Brain microvascular endothelial cell (primary cell): ENCODE measurements at regions not wholly inside any gene's neighbourhood (a gene's known extent, or its start where the extent isn't known, plus 50 kb on each side); places are given as distances from the start of the nearest gene placed in this dataset.
"Not testable (repeated sequence)": the region's sequence is repeated elsewhere in the genome, so short reads cannot be mapped to it uniquely, and the experiment has no call there.

Source experiments
- DNase-seq: peaks from one replicate; pipeline ENCODE4 v3.0.0-alpha.2; 2020
- H3K27ac ChIP-seq: fragments of 250-450 bp; sonication (Bioruptor Pico); 2 replicates; pipeline ENCODE4 v1.5.1; 2020; ENCODE audit warnings: mild to moderate bottlenecking, moderate library complexity
- H3K27me3 ChIP-seq: fragments of 250-450 bp; sonication (Bioruptor Pico); replicated peaks from 2 replicates; pipeline ENCODE4 v1.5.1; 2020; ENCODE audit warnings: mild to moderate bottlenecking
- H3K36me3 ChIP-seq: fragments of 250-450 bp; sonication (Bioruptor Pico); replicated peaks from 2 replicates; pipeline ENCODE4 v1.5.1; 2020; ENCODE audit warnings: mild to moderate bottlenecking
- H3K4me3 ChIP-seq: 2 replicates; pipeline ENCODE4 v1.5.1; 2011; ENCODE audit warnings: low read depth, mild to moderate bottlenecking, control low read depth, low read length, moderate library complexity
- in situ Hi-C: cut with HindIII; loops from 2 replicates; pipeline ENCODE4 v1.10.0; 2017; ENCODE audit warnings: low sequenced_read_pairs, low pct_ligation_motif_present
- TF ChIP-seq, protein P1 (sequence below): IDR thresholded peaks from 2 replicates; pipeline ENCODE4 v1.5.1; 2011; ENCODE audit warnings: low read depth, mild to moderate bottlenecking, moderate library complexity, low read length, control low read depth, inconsistent platforms; ENCODE audit errors: missing control alignments

DNA sequence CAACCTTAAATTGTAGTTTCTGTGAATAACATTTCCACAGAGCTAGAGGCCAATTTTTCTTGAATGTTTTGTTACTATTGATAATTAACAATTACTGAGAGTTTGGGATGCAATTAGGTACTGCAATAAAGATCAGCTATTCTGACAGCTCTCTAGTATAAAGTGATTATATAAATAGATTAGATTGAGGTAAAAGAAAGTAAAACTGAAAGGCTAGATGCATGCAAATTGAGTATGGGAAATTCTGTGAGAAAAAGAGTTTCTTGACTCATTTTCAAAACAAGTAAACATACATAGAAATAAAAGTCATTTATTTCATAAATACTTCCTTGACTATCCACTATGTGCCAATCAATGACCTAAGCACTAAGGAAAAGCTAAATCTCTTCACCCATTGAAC is 1087.5 kb upstream of the ATXN8OS start:
- in situ Hi-C loops = no loop called here
- TF ChIP-seq, protein P1, sequence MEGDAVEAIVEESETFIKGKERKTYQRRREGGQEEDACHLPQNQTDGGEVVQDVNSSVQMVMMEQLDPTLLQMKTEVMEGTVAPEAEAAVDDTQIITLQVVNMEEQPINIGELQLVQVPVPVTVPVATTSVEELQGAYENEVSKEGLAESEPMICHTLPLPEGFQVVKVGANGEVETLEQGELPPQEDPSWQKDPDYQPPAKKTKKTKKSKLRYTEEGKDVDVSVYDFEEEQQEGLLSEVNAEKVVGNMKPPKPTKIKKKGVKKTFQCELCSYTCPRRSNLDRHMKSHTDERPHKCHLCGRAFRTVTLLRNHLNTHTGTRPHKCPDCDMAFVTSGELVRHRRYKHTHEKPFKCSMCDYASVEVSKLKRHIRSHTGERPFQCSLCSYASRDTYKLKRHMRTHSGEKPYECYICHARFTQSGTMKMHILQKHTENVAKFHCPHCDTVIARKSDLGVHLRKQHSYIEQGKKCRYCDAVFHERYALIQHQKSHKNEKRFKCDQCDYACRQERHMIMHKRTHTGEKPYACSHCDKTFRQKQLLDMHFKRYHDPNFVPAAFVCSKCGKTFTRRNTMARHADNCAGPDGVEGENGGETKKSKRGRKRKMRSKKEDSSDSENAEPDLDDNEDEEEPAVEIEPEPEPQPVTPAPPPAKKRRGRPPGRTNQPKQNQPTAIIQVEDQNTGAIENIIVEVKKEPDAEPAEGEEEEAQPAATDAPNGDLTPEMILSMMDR = no peak
- DNase-seq = no peak
- Histone ChIP-seq H3K27ac (no peak overlapping the region), H3K27me3 (no peaks in the 10 kb centered on the region), H3K36me3 (no peaks in the 10 kb centered on the region), H3K4me3 (no peak overlapping the region)

DNA sequence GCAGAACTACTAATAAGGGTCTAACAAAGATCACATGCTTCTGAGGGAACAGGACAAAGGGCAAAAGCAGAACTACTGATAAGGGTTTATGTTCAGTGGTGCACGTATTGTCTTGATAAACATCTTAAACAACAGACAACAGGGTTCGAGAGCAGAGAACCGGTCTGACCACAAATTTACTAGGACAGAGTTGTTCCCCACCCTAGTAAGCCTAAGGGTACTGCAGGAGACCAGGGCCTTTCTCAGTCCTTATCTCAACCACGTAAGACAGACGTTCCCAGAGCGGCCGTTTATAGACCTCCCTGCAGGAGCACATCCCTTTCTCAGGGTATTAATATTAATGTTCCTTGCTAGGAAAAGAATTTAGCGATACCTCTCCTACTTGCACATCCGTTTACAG is 1089.5 kb upstream of the ATXN8OS start:
- H3K27me3 ChIP-seq, in situ Hi-C loops, DNase-seq, H3K27ac ChIP-seq, H3K36me3 ChIP-seq, H3K4me3 ChIP-seq: not testable (repeated sequence)

DNA sequence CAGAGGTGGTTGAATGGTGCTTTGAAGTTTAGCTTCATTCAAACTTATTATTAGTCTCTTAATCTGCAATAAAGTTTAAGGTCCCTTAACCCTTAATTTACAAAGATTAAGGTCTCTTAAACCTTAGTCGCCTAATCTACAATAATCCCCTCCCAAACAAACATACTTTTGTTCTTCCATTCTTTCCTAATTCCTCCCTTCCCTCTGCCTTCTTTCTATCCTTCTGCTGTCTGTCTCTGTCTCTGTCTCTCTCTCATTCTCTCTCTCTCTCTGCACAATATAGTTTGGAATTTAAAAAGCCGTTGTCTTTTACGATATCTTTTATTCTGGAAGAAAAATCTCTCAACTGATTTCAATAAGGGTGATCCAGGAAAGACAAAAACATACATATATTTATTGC is 1096.8 kb upstream of the ATXN8OS start:
- H3K27me3 ChIP-seq = no peaks in the 10 kb centered on the region
- TF ChIP-seq, protein P1 = no peak
- no peak overlapping the region for H3K27ac ChIP-seq
- DNase-seq = no peak
- H3K36me3 ChIP-seq = no peaks in the 10 kb centered on the region
- in situ Hi-C loops = no loop called here
- no peak overlapping the region for H3K4me3 ChIP-seq

DNA sequence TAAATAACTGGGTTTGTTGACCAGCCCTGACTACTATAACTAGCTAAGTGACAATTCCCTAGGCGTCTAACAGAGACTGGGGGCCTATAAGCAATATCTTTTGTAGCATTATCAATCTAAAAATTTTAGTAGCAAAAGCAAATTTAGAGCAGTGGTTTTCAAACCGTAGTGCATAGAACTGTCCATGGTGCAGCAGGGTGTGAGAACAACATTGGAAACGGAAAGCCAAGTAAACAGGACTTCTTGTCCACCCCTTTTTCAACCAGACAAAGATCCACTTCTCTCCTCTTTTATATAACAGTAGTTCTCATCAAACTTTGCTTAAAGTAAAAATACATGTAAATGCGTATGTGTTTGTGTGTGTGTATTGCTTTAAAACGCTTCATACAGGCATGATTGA is 1099.1 kb upstream of the ATXN8OS start:
- H3K4me3 ChIP-seq = no peak overlapping the region
- H3K36me3 ChIP-seq = no peaks in the 10 kb centered on the region
- no peaks in the 10 kb centered on the region for H3K27me3 ChIP-seq
- no peak for DNase-seq
- H3K27ac ChIP-seq = no peak overlapping the region
- TF ChIP-seq, protein P1 = no peak
- in situ Hi-C loops = no loop called here

DNA sequence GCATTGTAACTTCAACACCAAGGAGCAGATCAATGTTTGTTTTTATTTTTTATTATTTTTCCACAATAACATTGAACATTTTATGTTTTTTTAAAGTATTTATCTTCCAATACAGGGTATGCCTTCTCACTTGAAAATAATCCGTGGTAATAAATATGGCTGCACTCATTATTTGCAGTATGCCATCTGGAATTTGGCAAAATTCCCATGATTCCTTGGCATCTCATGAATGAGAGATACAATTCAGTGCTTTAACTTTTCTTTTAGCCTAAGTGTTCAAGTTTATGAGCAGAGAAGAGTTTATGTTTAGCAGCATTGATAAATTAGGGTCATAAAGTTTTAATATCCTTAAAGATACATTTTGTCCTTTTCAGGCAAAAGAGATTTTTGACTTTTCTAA is 1109.6 kb upstream of the ATXN8OS start:
- DNase-seq = no peak

DNA sequence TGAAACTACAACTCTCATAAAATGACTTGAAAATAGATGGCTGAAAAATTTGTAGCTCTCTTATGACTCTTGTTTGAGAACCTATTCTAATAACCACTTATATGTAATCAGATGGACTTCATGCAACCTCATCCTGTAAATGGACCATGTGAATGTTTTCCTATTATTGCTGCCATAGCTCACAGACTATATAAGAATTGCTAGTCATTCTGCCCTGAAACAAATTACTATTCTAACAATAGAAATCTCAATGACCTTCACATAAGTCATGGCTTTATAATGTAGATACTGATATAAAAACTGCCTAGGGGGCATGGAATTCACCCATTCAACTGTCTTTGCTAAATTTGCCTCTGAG is 1111.0 kb upstream of the ATXN8OS start:
- Histone ChIP-seq H3K36me3 (no peaks in the 10 kb centered on the region), H3K27ac (no peak overlapping the region), H3K4me3 (no peak overlapping the region), H3K27me3 (no peaks in the 10 kb centered on the region)
- TF ChIP-seq, protein P1 = no peak
- in situ Hi-C loops = no loop called here
- DNase-seq = no peak

More for the DNA sequence above, 1109.6 kb upstream of the ATXN8OS start:
- no peaks in the 10 kb centered on the region for H3K27me3 ChIP-seq
- no peak overlapping the region for H3K27ac ChIP-seq
- H3K36me3 ChIP-seq = no peaks in the 10 kb centered on the region
- in situ Hi-C loops = no loop called here
- TF ChIP-seq, protein P1 = no peak
- no peak overlapping the region for H3K4me3 ChIP-seq
